Smooth muscle cell (in vitro differentiated cells): ENCODE measurements at regions not wholly inside any gene's neighbourhood (a gene's known extent, or its start where the extent isn't known, plus 50 kb on each side); places are given as distances from the start of the nearest gene placed in this dataset.

ENCODE experiments used
- DNase-seq: peaks from one replicate; lab custom pipeline; 2025; ENCODE audit not compliant: unreplicated experiment; lab: John Stamatoyannopoulos, UW
- H2AFZ ChIP-seq: fragments of 200-600 bp; sonication (generic); 2 replicates; pipeline ENCODE4 v1.6.0; 2016; ENCODE audit warnings: antibody characterized with exemption, low read depth, mild to moderate bottlenecking
- H3F3A ChIP-seq: fragments of 200-600 bp; sonication (generic); 2 replicates; pipeline ENCODE4 v1.6.0; 2017; ENCODE audit warnings: antibody characterized with exemption, low read depth
- H3K27ac ChIP-seq: fragments of 200-600 bp; sonication (generic); 2 replicates; pipeline ENCODE4 v1.5.1; 2016; ENCODE audit warnings: low read depth, mild to moderate bottlenecking
- H3K27me3 ChIP-seq: fragments of 200-600 bp; sonication (generic); 2 replicates; pipeline ENCODE4 v1.6.1; 2016; ENCODE audit warnings: low read depth, mild to moderate bottlenecking
- H3K36me3 ChIP-seq: fragments of 200-600 bp; sonication (generic); 2 replicates; pipeline ENCODE4 v1.5.1; 2016; ENCODE audit warnings: low read depth
- H3K4me1 ChIP-seq: fragments of 200-600 bp; sonication (generic); 2 replicates; pipeline ENCODE4 v1.5.1; 2016; ENCODE audit warnings: low read depth
- H3K4me2 ChIP-seq: fragments of 200-600 bp; sonication (generic); 2 replicates; pipeline ENCODE4 v1.6.0; 2016; ENCODE audit warnings: mild to moderate bottlenecking
- H3K4me3 ChIP-seq: fragments of 200-600 bp; sonication (generic); 2 replicates; pipeline ENCODE4 v1.5.1; 2016; ENCODE audit warnings: mild to moderate bottlenecking
- H3K79me2 ChIP-seq: fragments of 200-600 bp; sonication (generic); 2 replicates; pipeline ENCODE4 v1.6.0; 2016; ENCODE audit warnings: low read depth, mild to moderate bottlenecking
- H3K9ac ChIP-seq: fragments of 200-600 bp; sonication (generic); 2 replicates; pipeline ENCODE4 v1.6.0; 2016; ENCODE audit warnings: low read depth
- H3K9me3 ChIP-seq: fragments of 200-600 bp; sonication (generic); replicated peaks from 2 replicates; pipeline ENCODE4 v1.5.1; 2016; ENCODE audit warnings: low read depth
- H4K20me1 ChIP-seq: fragments of 200-600 bp; sonication (generic); 2 replicates; pipeline ENCODE4 v1.6.0; 2016; ENCODE audit warnings: low read depth
- WGBS: methylation state at CpG from one replicate; pipeline ENCODE4 v1.1.7; 2016; ENCODE audit warnings: low lambda C conversion rate; 5-methylcytosine and 5-hydroxymethylcytosine counted together
- TF ChIP-seq, protein P1 (sequence below): fragments of 200-600 bp; sonication (generic); IDR thresholded peaks from 2 replicates; pipeline ENCODE4 v1.5.1; 2017; ENCODE audit warnings: borderline replicate concordance, mild to moderate bottlenecking, antibody characterized with exemption; ENCODE audit not compliant: insufficient read depth, poor library complexity, severe bottlenecking

GRCh38 chr9:86771941-86772634 lies 175.2 kb downstream of the GAS1 start:
- Histone ChIP-seq H3K4me1 (no peaks in the 10 kb centered on the region), H2AFZ (no peak overlapping the region), H3K27ac (no peak overlapping the region), H3F3A (no peaks in the 10 kb centered on the region), H3K9me3 (no peaks in the 10 kb centered on the region), H3K27me3 (no peaks in the 10 kb centered on the region), H3K79me2 (no peaks in the 10 kb centered on the region), H4K20me1 (no peaks in the 10 kb centered on the region), H3K4me2 (no peak overlapping the region), H3K9ac (no peak overlapping the region), H3K36me3 (no peaks in the 10 kb centered on the region), H3K4me3 (no peak overlapping the region)
- TF ChIP-seq, protein P1, sequence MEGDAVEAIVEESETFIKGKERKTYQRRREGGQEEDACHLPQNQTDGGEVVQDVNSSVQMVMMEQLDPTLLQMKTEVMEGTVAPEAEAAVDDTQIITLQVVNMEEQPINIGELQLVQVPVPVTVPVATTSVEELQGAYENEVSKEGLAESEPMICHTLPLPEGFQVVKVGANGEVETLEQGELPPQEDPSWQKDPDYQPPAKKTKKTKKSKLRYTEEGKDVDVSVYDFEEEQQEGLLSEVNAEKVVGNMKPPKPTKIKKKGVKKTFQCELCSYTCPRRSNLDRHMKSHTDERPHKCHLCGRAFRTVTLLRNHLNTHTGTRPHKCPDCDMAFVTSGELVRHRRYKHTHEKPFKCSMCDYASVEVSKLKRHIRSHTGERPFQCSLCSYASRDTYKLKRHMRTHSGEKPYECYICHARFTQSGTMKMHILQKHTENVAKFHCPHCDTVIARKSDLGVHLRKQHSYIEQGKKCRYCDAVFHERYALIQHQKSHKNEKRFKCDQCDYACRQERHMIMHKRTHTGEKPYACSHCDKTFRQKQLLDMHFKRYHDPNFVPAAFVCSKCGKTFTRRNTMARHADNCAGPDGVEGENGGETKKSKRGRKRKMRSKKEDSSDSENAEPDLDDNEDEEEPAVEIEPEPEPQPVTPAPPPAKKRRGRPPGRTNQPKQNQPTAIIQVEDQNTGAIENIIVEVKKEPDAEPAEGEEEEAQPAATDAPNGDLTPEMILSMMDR, result no peak
- DNase-seq, result no peak
- 96% methylated on average over 6 of the region's 6 CpGs for WGBS

DNA sequence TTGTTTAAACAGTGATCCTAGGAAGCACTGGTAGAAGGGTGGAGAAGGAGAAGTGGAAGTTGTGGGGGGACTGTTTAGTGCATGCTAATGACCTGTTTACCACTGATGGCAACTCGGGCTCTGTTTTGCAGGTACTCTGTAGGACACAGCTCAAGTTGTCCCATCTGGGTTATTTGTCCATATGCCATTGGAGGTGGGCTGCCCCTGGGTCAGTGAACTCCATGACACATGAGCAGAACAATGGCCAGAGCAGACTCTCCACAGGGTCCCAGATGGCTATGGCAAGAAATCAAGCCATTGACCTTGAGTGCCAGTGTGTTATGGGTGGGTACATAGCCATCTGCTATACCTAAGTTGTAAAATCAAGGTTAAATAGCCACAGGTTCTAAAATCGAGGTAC lies 175.9 kb downstream of the GAS1 start:
- Histone ChIP-seq H4K20me1 (no peaks in the 10 kb centered on the region), H3K9ac (no peak overlapping the region), H3K27me3 (no peaks in the 10 kb centered on the region), H3K4me2 (no peak overlapping the region), H3K27ac (no peak overlapping the region), H3F3A (no peaks in the 10 kb centered on the region), H2AFZ (no peak overlapping the region), H3K79me2 (no peaks in the 10 kb centered on the region), H3K4me1 (no peaks in the 10 kb centered on the region), H3K4me3 (no peak overlapping the region), H3K9me3 (no peaks in the 10 kb centered on the region), H3K36me3 (no peaks in the 10 kb centered on the region)
- TF ChIP-seq, protein P1, result no peak
- no peak for DNase-seq
- 78% methylated on average over 2 of the region's 2 CpGs for WGBS

GRCh38 chr9:86768709-86769108 lies 178.6 kb downstream of the GAS1 start:
- Histone ChIP-seq H3K9me3 (no peaks in the 10 kb centered on the region), H3K4me2 (no peak overlapping the region), H3K9ac (no peak overlapping the region), H3K4me1 (peaks cover 4% of the 10 kb centered on the region), H3K36me3 (no peaks in the 10 kb centered on the region), H4K20me1 (no peaks in the 10 kb centered on the region), H2AFZ (no peak overlapping the region), H3K79me2 (no peaks in the 10 kb centered on the region), H3K27me3 (no peaks in the 10 kb centered on the region), H3F3A (no peaks in the 10 kb centered on the region), H3K27ac (no peak overlapping the region), H3K4me3 (no peak overlapping the region)
- TF ChIP-seq, protein P1, result no peak
- DNase-seq, result no peak
- 96% methylated on average over 2 of the region's 2 CpGs for WGBS

- peak overlapping the region; percentile 21 for H3K4me2 ChIP-seq
- TF ChIP-seq, protein P1, result no peak
Measured at GRCh38 chr9:86768020-86768419, 179.3 kb downstream of the GAS1 start.

More at GRCh38 chr9:86768020-86768419, 179.3 kb downstream of the GAS1 start:
- Histone ChIP-seq H3K4me3 (no peak overlapping the region), H3K27me3 (no peaks in the 10 kb centered on the region), H3K36me3 (no peaks in the 10 kb centered on the region), H3K9me3 (no peaks in the 10 kb centered on the region), H4K20me1 (no peaks in the 10 kb centered on the region), H3K9ac (no peak overlapping the region), H3K4me1 (peaks cover 4% of the 10 kb centered on the region), H3K79me2 (no peaks in the 10 kb centered on the region), H3K27ac (peak overlapping the region; percentile 83), H3F3A (no peaks in the 10 kb centered on the region), H2AFZ (no peak overlapping the region)
- no peak for DNase-seq
- WGBS, result 95% methylated on average over 2 of the region's 2 CpGs
